Neural progenitor cell (in vitro differentiated cells): ENCODE measurements at regions not wholly inside any gene's neighbourhood (a gene's known extent, or its start where the extent isn't known, plus 50 kb on each side); places are given as distances from the start of the nearest gene placed in this dataset.
"Not testable (repeated sequence)": the region's sequence is repeated elsewhere in the genome, so short reads cannot be mapped to it uniquely, and the experiment has no call there.

Source experiments
- DNase-seq: peaks from one replicate; pipeline ENCODE4 v3.0.0-alpha.2; 2016; ENCODE audit warnings: low spot score
- H2AFZ ChIP-seq: fragments of 200-600 bp; sonication (generic); replicated peaks from 2 replicates; pipeline ENCODE4 v1.6.1; 2016; ENCODE audit warnings: antibody characterized with exemption
- H3F3A ChIP-seq: fragments of 200-600 bp; sonication (generic); 2 replicates; pipeline ENCODE4 v1.6.1; 2016; ENCODE audit warnings: antibody characterized with exemption, low read depth
- H3K27ac ChIP-seq: fragments of 200-600 bp; sonication (generic); 2 replicates; pipeline ENCODE4 v1.5.1; 2016; ENCODE audit warnings: mild to moderate bottlenecking
- H3K27me3 ChIP-seq: fragments of 200-600 bp; sonication (generic); 2 replicates; pipeline ENCODE4 v1.6.1; 2016; ENCODE audit warnings: mild to moderate bottlenecking, moderate library complexity
- H3K36me3 ChIP-seq: fragments of 200-600 bp; sonication (generic); 2 replicates; pipeline ENCODE4 v1.5.1; 2016
- H3K4me1 ChIP-seq: fragments of 200-600 bp; sonication (generic); 2 replicates; pipeline ENCODE4 v1.6.1; 2016; ENCODE audit warnings: mixed run types
- H3K4me2 ChIP-seq: fragments of 200-600 bp; sonication (generic); 2 replicates; pipeline ENCODE4 v1.6.1; 2016
- H3K4me3 ChIP-seq: fragments of 200-600 bp; sonication (generic); 2 replicates; pipeline ENCODE4 v1.5.1; 2016
- H3K79me2 ChIP-seq: fragments of 200-600 bp; sonication (generic); 2 replicates; pipeline ENCODE4 v1.6.1; 2016; ENCODE audit warnings: low read depth
- H3K9ac ChIP-seq: fragments of 200-600 bp; sonication (generic); 2 replicates; pipeline ENCODE4 v1.6.1; 2016
- H3K9me3 ChIP-seq: fragments of 200-600 bp; sonication (generic); 2 replicates; pipeline ENCODE4 v1.5.1; 2016; ENCODE audit warnings: low read depth
- H4K20me1 ChIP-seq: fragments of 200-600 bp; sonication (generic); 2 replicates; pipeline ENCODE4 v1.6.1; 2016; ENCODE audit warnings: low read depth
- H3K27ac Mint-ChIP-seq: 3 replicates; pipeline ENCODE4 v1.8.0; 2021; ENCODE audit warnings: mixed read lengths
- H3K27me3 Mint-ChIP-seq: 2 replicates; pipeline ENCODE4 v1.8.0; 2022; ENCODE audit warnings: low read depth, mild to moderate bottlenecking, inconsistent platforms, moderate library complexity, mixed read lengths; ENCODE audit not compliant: insufficient read depth
- H3K36me3 Mint-ChIP-seq: 3 replicates; pipeline ENCODE4 v1.8.0; 2021; ENCODE audit warnings: mixed read lengths
- H3K4me1 Mint-ChIP-seq: 3 replicates; pipeline ENCODE4 v1.8.0; 2021; ENCODE audit warnings: mixed read lengths
- H3K4me3 Mint-ChIP-seq: 3 replicates; pipeline ENCODE4 v1.8.0; 2021; ENCODE audit warnings: mild to moderate bottlenecking, moderate library complexity, mixed read lengths
- H3K9me3 Mint-ChIP-seq: 3 replicates; pipeline ENCODE4 v1.8.0; 2020; ENCODE audit warnings: mixed read lengths
- CTCF ChIP-seq: fragments of 200-600 bp; sonication (generic); IDR thresholded peaks from 2 replicates; pipeline ENCODE4 v1.5.1; 2017; ENCODE audit warnings: antibody characterized with exemption, mild to moderate bottlenecking
- EZH2 ChIP-seq: fragments of 200-600 bp; sonication (generic); IDR thresholded peaks from 2 replicates; pipeline ENCODE4 v1.6.1; 2017; ENCODE audit warnings: antibody characterized with exemption, mild to moderate bottlenecking, moderate library complexity
- EZH2phosphoT487 ChIP-seq: fragments of 200-600 bp; sonication (generic); IDR thresholded peaks from 2 replicates; pipeline ENCODE4 v1.6.1; 2017; ENCODE audit warnings: antibody characterized with exemption

- no peaks in the 10 kb centered on the region for H3F3A ChIP-seq
- TF ChIP-seq EZH2phosphoT487 (no peak), EZH2 (no peak), CTCF (no peak)
- no peaks in the 10 kb centered on the region for H3K27me3 Mint-ChIP-seq
- no peaks in the 10 kb centered on the region for H3K36me3 ChIP-seq
- H3K4me2 ChIP-seq, result no peak overlapping the region
- H4K20me1 ChIP-seq, result no peaks in the 10 kb centered on the region
- H3K4me3 ChIP-seq, result no peak overlapping the region
- no peaks in the 10 kb centered on the region for H3K4me1 ChIP-seq
- H3K27ac ChIP-seq, result peak overlapping the region; percentile 13
- no peak for DNase-seq
- peaks cover 11% of the 10 kb centered on the region for H3K4me1 Mint-ChIP-seq
- H3K4me3 Mint-ChIP-seq, result no peak overlapping the region
- H2AFZ ChIP-seq, result no peak overlapping the region
- peaks cover 2% of the 10 kb centered on the region for H3K9me3 Mint-ChIP-seq
- no peaks in the 10 kb centered on the region for H3K36me3 Mint-ChIP-seq
- H3K79me2 ChIP-seq, result no peaks in the 10 kb centered on the region
- H3K9ac ChIP-seq, result no peak overlapping the region
- H3K9me3 ChIP-seq, result no peaks in the 10 kb centered on the region
- no peak overlapping the region for H3K27ac Mint-ChIP-seq
- H3K27me3 ChIP-seq, result no peaks in the 10 kb centered on the region
Measured at GRCh38 chr16:60127196-60127595, 1393.1 kb upstream of the GOT2 start.

GRCh38 chr16:60126115-60126514 lies 1392.0 kb upstream of the GOT2 start:
- not testable (repeated sequence) for H3K9me3 Mint-ChIP-seq, H3F3A ChIP-seq, H3K4me2 ChIP-seq, H3K4me3 ChIP-seq, H3K4me3 Mint-ChIP-seq, H3K27me3 ChIP-seq, H3K79me2 ChIP-seq, H4K20me1 ChIP-seq, H3K27ac ChIP-seq, H3K9me3 ChIP-seq, H2AFZ ChIP-seq, H3K9ac ChIP-seq, H3K36me3 ChIP-seq, H3K27ac Mint-ChIP-seq, H3K27me3 Mint-ChIP-seq, DNase-seq, H3K4me1 ChIP-seq, H3K36me3 Mint-ChIP-seq
- peaks cover 13% of the 10 kb centered on the region for H3K4me1 Mint-ChIP-seq

- no peak overlapping the region for H3K4me2 ChIP-seq
- H4K20me1 ChIP-seq, result no peaks in the 10 kb centered on the region
- no peak overlapping the region for H3K9ac ChIP-seq
- no peak overlapping the region for H3K27ac Mint-ChIP-seq
- no peaks in the 10 kb centered on the region for H3K27me3 ChIP-seq
- H2AFZ ChIP-seq, result no peak overlapping the region
- no peak for TF ChIP-seq EZH2phosphoT487
- no peak for TF ChIP-seq CTCF
- no peak for TF ChIP-seq EZH2
- H3K36me3 ChIP-seq, result no peaks in the 10 kb centered on the region
- H3K79me2 ChIP-seq, result no peaks in the 10 kb centered on the region
- no peaks in the 10 kb centered on the region for H3K9me3 ChIP-seq
- no peak for DNase-seq
- no peaks in the 10 kb centered on the region for H3K36me3 Mint-ChIP-seq
- H3F3A ChIP-seq, result no peaks in the 10 kb centered on the region
- no peak overlapping the region for H3K4me3 Mint-ChIP-seq
- H3K4me1 Mint-ChIP-seq, result peaks cover 13% of the 10 kb centered on the region
- H3K4me1 ChIP-seq, result no peaks in the 10 kb centered on the region
- H3K9me3 Mint-ChIP-seq, result no peaks in the 10 kb centered on the region
- no peaks in the 10 kb centered on the region for H3K27me3 Mint-ChIP-seq
- no peak overlapping the region for H3K4me3 ChIP-seq
- H3K27ac ChIP-seq, result no peak overlapping the region
Measured at GRCh38 chr16:60123392-60124023, 1389.4 kb upstream of the GOT2 start.

- H3K4me1 Mint-ChIP-seq, result peaks cover 10% of the 10 kb centered on the region
Measured at GRCh38 chr16:60120586-60120985, 1386.5 kb upstream of the GOT2 start.

More at GRCh38 chr16:60120586-60120985, 1386.5 kb upstream of the GOT2 start:
- H3K4me1 ChIP-seq, result no peaks in the 10 kb centered on the region
- no peak overlapping the region for H3K4me3 ChIP-seq
- no peaks in the 10 kb centered on the region for H3K9me3 ChIP-seq
- no peaks in the 10 kb centered on the region for H3K36me3 ChIP-seq
- H3K27me3 ChIP-seq, result no peaks in the 10 kb centered on the region
- Mint-ChIP-seq H3K36me3 (no peaks in the 10 kb centered on the region), H3K9me3 (no peaks in the 10 kb centered on the region), H3K27ac (no peak overlapping the region), H3K4me3 (no peak overlapping the region), H3K27me3 (no peaks in the 10 kb centered on the region)
- no peaks in the 10 kb centered on the region for H3F3A ChIP-seq
- H3K9ac ChIP-seq, result no peak overlapping the region
- TF ChIP-seq CTCF (no peak), EZH2 (no peak), EZH2phosphoT487 (no peak)
- no peaks in the 10 kb centered on the region for H3K79me2 ChIP-seq
- no peak for DNase-seq
- H2AFZ ChIP-seq, result no peak overlapping the region
- H3K4me2 ChIP-seq, result no peak overlapping the region
- H3K27ac ChIP-seq, result no peak overlapping the region
- no peaks in the 10 kb centered on the region for H4K20me1 ChIP-seq
